ENCODE measurements at regions not wholly inside any gene's neighbourhood (a gene's known extent, or its start where the extent isn't known, plus 50 kb on each side); places are given as distances from the start of the nearest gene placed in this dataset.

GRCh38 chr3:150096700-150097587 lies 126.2 kb upstream of the PFN2 start:
- Histone ChIP-seq H3K4me1 (no peaks in the 10 kb centered on the region), H3K9me3 (no peaks in the 10 kb centered on the region), H3K27me3 (no peaks in the 10 kb centered on the region), H3K36me3 (no peaks in the 10 kb centered on the region), H3K4me3 (no peak overlapping the region), H3K27ac (no peak overlapping the region)
- TF ChIP-seq, protein P1, sequence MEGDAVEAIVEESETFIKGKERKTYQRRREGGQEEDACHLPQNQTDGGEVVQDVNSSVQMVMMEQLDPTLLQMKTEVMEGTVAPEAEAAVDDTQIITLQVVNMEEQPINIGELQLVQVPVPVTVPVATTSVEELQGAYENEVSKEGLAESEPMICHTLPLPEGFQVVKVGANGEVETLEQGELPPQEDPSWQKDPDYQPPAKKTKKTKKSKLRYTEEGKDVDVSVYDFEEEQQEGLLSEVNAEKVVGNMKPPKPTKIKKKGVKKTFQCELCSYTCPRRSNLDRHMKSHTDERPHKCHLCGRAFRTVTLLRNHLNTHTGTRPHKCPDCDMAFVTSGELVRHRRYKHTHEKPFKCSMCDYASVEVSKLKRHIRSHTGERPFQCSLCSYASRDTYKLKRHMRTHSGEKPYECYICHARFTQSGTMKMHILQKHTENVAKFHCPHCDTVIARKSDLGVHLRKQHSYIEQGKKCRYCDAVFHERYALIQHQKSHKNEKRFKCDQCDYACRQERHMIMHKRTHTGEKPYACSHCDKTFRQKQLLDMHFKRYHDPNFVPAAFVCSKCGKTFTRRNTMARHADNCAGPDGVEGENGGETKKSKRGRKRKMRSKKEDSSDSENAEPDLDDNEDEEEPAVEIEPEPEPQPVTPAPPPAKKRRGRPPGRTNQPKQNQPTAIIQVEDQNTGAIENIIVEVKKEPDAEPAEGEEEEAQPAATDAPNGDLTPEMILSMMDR (IDR thresholded peaks at IDR 0.05), result no peak
- no peak for ATAC-seq
- 44 to 55% methylated on average over 3 of the region's 3 CpGs for WGBS, 2 donors
- FAIRE-seq, result no peak
- no peak for DNase-seq
- intact Hi-C loops (cut with DNase I), result no loop called here

DNA sequence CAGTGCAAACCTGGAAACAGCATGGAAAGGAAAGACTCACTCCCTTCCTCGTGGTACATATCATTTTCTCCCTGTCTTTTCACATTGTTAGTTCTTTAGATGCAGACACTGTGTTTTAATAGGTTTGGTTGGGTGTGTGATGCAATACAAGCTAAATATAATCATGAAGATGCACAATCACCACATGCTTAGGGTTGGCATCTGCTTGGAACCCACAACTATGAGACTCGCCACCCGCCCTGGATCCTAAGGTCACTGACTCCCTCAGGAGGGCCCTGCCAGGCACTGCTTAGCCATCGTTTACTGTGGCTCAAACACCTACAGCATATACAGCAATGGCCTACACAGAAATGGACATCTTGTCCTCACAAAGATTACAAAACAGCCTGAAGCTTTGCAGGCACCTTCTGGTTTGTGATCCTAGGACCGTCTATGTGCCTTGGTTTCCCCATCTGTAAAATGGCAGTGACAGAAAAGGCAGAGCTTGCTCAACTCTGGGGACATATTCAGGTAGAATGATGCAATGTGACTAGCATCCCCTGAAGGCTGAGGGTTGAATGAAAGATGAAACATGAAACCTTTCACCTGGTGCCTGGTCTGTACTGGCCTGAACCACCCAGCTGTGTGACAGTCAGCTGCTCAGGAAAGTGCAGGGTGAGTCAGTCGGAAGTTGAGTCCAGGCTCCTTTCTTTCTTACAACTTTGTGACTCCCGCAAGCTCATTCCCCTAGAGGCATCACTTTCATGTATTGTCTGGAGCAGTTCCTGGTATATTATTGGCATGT lies 123.6 kb upstream of the PFN2 start:
- Histone ChIP-seq H3K4me3 (no peak overlapping the region), H3K9me3 (no peaks in the 10 kb centered on the region), H3K27me3 (no peaks in the 10 kb centered on the region), H3K4me1 (no peaks in the 10 kb centered on the region), H3K27ac (no peak overlapping the region), H3K36me3 (no peaks in the 10 kb centered on the region)
- TF ChIP-seq, protein P1 (IDR thresholded peaks at IDR 0.05), result no peak
- no peak for FAIRE-seq
- no peak for ATAC-seq
- intact Hi-C loops (cut with DNase I), result no loop called here
- 78 to 85% methylated on average over 7 of the region's 7 CpGs for WGBS, 2 donors
- DNase-seq, result no peak

GRCh38 chr3:150091626-150092025 lies 120.9 kb upstream of the PFN2 start:
- 38 to 46% methylated on average over 4 of the region's 4 CpGs for WGBS, 2 donors
- no peak overlapping the region for H3K27ac ChIP-seq
- no peak overlapping the region for H3K4me3 ChIP-seq
- no peaks in the 10 kb centered on the region for H3K9me3 ChIP-seq
- intact Hi-C loops (cut with DNase I), result no loop called here
- TF ChIP-seq, protein P1 (IDR thresholded peaks at IDR 0.05), result no peak
- DNase-seq (no peak), ATAC-seq (peak in 2 of 4 donors; percentile 34 to 50), FAIRE-seq (no peak)
- H3K27me3 ChIP-seq, result peaks cover 0 to 4% (median 0%) of the 10 kb centered on the region in 4 donors
- H3K4me1 ChIP-seq, result no peaks in the 10 kb centered on the region
- H3K36me3 ChIP-seq, result no peaks in the 10 kb centered on the region

DNA sequence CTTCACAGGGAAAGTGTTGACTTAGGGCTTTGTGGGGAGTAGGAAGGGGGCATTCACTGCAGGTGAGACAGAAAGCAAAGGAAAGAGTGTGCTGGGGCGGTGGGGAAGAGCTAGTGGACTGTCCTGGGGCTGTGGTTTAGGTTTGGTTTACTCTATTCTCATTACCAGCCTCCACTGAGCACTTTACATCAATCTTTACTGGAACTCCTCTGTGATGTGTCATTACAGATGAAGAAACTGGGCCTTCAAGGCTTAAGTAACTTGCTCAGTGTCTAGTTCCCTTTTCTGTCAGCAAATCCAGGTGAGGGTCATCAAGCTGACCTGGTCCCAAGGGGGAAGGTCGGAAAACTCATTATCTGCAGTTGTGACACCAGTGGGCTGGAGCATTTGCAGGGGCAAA lies 120.2 kb upstream of the PFN2 start:
- 64 to 70% methylated on average over 2 of the region's 2 CpGs for WGBS, 2 donors
- Histone ChIP-seq H3K27me3 (peaks cover 0 to 4% (median 0%) of the 10 kb centered on the region in 4 donors), H3K36me3 (no peaks in the 10 kb centered on the region), H3K4me3 (no peak overlapping the region), H3K4me1 (no peaks in the 10 kb centered on the region), H3K27ac (no peak overlapping the region), H3K9me3 (no peaks in the 10 kb centered on the region)
- TF ChIP-seq, protein P1 (IDR thresholded peaks at IDR 0.05), result no peak
- DNase-seq (no peak), ATAC-seq (no peak), FAIRE-seq (no peak)
- intact Hi-C loops (cut with DNase I), result no loop called here
